GM21390 (cell line): ENCODE measurements at regions not wholly inside any gene's neighbourhood (a gene's known extent, or its start where the extent isn't known, plus 50 kb on each side); places are given as distances from the start of the nearest gene placed in this dataset.

ENCODE experiments used
- ATAC-seq: cut with Tn5 transposase; IDR thresholded peaks from one replicate; pipeline ENCODE4 v1.9.1; 2021; ENCODE audit not compliant: unreplicated experiment

DNA sequence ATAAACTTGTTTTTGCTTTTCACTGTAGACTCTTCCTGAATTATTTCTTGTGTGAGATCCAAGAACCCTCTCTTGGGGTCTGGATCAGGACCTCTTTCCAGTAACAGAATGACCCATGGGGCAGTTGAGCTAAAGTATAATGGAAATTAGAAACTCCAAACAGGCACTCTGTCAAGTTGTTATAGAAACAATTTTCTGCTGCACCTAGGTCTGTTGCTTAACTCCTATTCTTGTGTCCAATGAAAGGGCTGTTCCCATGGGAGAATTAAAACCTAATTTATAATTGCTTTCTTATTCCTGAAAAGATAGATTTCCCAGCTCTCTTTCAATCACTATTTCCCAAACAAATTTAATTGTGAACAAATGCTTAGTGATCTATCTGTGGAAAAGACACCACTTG is 1341.3 kb upstream of the PIK3C3 start:
- no peak for ATAC-seq

- no peak for ATAC-seq
Measured at GRCh38 chr18:40612356-40612755, 1342.7 kb upstream of the PIK3C3 start.

- no peak for ATAC-seq
Measured at GRCh38 chr18:40608226-40608625, 1346.8 kb upstream of the PIK3C3 start.

DNA sequence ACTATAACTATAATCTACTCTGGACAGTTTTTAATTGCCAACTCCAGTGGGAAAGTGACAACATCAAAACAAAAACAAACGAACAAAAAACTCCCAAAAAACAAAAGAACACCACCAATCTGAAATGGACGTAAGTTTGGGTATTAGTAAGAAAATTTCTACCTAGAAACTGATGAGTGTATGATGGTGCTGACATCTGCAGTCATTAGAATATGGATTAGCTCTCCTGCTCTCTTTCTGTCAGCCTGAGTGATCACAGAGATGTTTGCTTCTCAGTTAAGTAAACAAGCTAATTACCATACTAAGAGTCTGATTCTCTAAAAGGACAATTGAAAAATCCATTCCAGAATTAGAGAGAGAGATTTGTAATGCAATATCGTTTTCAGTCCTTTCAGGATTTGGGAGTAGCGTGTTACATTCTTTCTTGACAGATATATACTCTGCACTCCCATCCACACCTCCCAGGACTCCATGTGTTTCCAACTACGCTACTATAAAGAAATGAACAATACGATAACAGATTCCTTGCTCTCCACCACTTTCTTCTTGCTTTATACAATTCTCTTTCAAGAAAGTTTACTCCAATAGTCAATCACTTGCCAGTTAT is 1347.4 kb upstream of the PIK3C3 start:
- ATAC-seq, result no peak

DNA sequence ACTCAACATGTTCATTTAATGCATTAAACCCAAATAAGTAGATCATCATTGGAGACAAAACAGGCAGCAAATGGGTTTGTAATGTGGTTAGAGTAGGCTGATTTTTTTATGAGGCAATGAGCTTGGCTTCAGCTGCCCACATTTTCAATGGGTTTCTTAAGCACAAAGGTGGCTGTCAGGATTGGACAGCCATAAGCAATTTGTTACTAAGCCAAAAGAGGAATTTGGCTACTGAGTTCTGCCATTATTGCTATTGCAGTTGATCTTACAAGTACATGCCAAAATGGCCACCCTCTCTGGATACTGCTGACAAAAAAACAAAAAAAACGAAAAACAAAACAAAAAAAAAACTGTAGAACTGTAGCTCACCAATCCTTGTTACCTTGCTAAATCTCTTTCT is 1348.0 kb upstream of the PIK3C3 start:
- no peak for ATAC-seq

GRCh38 chr18:40583671-40584070 is 1371.4 kb upstream of the PIK3C3 start:
- ATAC-seq, result no peak

DNA sequence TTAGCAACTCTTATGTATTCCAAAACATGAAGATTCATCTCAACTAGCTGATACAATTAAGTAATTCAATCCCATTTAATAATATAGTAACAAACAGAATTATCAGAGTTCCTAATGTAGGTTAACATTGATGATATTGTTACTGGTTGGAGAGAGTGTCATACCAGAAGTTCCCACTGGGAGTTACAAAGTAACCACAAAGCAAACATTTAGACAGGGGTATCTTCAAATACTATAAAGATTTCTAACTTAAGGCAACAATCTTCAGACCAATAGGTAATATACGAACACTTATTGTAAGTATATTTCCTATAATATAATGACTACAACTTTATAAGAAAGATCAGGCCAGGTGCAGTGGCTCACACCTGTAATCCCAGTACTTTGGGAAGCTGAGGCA is 1372.9 kb upstream of the PIK3C3 start:
- no peak for ATAC-seq

DNA sequence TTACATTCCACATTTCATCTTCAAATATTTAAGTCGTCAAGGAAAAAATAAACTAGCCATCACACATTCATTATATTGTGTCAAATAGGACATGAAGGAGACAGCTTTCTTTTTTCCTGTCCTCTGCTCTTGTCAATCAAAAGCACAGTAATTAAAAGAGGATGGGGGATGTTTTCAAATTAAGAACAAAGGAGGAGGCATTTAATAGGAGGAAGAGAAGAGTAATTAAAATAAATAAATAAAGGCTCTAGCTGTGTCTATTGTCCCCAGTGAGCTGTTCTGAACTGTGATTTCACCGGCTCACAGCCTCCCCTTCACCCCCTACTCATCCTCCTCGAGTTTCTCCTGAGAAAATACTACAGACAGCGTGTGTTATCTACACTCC is 1377.1 kb upstream of the PIK3C3 start:
- no peak for ATAC-seq

DNA sequence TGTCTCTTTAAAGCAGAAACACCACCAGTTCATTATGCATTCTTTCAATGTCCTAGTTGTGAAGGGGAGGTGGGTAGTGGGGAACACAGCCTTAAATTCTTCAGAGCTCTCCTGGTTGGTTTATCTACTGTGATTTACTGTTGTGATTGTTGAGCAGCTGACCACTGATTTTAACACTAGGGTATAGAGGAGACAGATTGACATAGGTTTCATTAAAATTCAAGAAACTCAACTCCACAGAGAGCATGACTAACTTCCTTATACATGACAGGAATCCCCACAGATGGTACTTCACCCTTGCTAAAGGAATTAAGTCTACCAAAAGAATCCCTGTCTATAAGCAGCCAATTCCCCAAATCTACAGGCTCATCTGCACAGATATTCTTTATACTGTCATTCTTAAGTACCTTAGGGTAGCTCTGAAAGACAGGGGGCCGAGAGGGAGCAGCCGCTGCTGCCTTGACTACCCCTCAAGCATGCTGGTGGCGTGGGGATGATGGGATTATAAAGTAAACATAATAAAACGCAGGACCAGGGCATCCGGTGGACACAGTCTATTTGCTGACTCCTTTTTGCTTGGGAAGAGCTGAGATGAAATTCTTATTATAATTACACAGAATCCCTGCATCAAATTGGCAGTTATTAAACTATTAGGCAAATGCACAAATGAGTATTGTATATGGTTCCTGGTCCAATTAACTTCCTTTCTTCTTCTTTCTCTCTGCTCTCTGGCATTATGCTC is 1377.6 kb upstream of the PIK3C3 start:
- no peak for ATAC-seq

GRCh38 chr18:40576507-40577115 is 1378.4 kb upstream of the PIK3C3 start:
- no peak for ATAC-seq

- ATAC-seq, result no peak
Measured at GRCh38 chr18:40570615-40571014, 1384.4 kb upstream of the PIK3C3 start.

- ATAC-seq, result no peak
Measured at GRCh38 chr18:40569605-40570004, 1385.4 kb upstream of the PIK3C3 start.

- ATAC-seq, result no peak
Measured at GRCh38 chr18:40566510-40566844, 1388.6 kb upstream of the PIK3C3 start.

DNA sequence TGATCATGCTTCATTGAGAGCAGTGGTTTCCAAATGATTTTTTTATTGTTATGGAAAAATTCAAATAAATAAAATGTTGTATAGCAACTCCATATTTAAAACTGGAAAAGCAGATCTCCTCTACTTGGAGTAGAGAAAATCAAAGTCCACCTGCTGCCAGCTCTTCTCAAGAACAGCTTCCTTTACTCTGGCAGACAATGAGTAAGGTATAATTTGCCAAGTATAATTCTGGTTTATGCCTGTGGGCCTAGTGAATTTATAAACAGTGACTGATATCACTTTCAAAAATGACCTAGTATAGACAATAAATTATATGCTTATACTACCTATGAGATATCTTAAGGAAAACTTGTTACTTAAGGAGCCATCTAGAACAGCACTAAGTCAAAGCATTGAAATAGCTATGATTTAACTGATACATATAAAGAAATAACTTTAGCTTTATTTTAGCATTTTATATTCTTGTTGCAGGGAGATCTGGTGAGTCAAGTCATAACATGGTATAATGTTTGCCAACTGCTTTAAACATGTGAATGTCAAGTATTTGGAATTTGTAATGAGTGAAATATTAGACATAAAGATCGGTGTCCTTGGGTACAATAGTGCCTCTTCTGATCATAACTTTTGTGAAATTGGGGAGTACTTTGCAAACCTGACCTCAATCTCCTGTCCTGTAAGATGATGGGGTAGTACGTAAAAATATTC is 1389.1 kb upstream of the PIK3C3 start:
- ATAC-seq, result no peak

DNA sequence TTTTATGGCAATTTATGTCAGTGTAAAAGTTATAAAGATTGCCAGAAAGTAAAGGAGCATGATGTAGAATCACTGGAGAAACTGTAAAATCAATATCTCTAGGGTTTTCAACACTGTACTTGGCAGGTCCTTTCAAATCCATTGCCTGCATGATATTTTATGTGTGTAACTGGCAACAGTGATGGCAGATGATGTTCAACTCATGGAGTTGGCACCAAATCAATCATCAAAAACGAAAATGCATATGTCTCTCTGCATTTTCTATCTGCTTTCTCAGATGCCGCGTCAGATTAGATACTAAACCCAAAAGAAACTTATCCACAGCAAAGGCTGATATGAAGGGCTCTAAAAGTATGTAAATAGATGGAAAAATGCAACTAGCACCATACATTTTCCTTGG is 1395.5 kb upstream of the PIK3C3 start:
- ATAC-seq, result no peak

- ATAC-seq, result no peak
Measured at GRCh38 chr18:40558706-40559392, 1396.2 kb upstream of the PIK3C3 start.

DNA sequence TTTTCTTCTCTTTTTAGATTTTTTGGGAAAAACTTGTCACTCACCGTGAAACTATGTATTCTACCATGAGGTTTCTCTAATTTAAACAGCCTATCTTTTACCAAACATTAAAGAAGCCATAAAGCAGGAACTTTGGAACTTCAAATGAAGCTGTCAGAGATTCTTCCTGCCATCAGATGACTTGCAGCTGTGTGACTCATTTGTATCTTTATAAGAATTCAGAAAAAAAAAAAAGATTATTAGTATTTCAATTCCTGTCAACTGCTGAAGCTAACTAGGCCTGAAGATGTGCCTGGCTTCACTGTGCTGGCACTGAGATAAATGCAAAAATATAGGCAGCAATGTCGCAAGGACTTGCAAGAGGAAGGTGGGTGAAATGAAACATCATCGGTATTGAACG is 1399.1 kb upstream of the PIK3C3 start:
- ATAC-seq, result no peak

DNA sequence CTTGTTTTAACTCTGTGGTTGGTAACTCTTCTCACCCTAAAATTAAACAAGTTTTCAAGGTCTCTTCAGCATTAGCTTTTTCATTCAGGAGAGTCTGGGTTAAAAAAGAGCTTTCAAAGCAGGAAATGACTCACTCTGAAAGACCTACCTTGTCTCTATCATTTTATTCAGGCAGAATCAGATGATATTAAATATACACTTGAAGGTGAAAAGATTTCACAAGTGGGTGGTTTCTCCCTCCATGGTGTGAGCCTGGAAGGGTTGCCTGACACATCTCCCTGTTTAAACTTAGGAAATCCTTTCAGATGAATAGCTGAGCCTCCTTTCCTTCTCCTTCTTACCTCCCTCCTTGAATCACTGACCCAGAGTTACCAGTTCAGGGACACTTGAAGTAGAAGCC is 1402.0 kb upstream of the PIK3C3 start:
- no peak for ATAC-seq

DNA sequence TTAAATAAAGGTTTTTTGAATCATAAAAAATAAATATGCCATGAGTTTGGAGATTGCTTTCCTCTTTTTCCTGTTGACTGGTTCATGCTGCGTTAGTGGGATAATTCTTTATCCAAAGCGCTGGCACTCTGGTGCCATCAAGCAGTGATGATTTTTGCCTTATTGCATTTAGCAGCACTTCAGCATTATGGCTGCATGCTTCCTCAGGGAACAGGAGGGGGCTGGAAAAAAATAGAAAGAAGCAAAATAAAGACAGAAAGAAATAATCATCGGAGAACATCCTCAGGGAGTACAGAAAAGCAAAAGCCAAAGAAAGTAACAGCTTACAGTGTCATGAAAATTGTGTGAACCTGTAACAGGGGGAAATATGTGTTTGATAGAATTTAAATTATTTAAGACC is 1408.2 kb upstream of the PIK3C3 start:
- no peak for ATAC-seq

DNA sequence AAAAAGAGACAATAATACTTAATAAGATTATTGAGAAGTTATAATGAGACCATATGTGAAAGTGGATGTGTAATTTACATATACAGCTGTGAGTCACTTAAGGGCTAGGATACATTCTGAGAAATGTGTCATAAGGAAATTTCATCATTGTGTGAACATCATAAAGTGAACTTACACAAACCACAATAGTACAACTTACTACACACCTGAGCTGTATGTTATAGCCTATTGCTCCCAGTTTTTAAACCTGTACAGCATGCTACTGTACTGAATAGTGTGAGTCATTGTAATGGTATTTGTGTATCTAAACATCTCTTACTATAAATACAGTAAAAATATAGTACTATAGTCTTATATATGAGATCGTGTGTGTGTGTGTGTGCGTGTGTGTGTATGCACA is 1420.3 kb upstream of the PIK3C3 start:
- ATAC-seq, result no peak

DNA sequence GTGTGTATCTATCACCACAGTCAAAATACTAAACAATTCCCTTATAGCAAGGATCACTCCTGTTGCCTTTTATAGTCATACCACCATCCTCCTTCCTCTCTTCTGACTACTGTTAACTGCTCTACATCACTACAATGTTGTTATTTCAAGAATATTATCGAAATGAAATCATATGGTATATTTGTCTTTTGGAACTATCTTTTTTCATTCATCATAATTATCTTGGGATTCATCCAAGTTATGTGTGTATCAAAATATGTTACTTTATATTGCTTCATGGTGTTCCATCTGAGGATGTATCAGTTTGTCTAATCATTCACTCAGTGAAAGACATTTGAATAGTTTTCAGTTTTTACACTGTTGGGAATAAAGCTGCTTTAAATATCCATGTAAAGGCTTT is 1423.0 kb upstream of the PIK3C3 start:
- ATAC-seq, result no peak

GRCh38 chr18:40531051-40531450 is 1424.0 kb upstream of the PIK3C3 start:
- ATAC-seq, result no peak
